H7 (cell line): ENCODE measurements at regions not wholly inside any gene's neighbourhood (a gene's known extent, or its start where the extent isn't known, plus 50 kb on each side); places are given as distances from the start of the nearest gene placed in this dataset.

Experiments
- DNase-seq: peaks from one replicate; pipeline ENCODE4 v3.0.0; 2012
- H3K27me3 ChIP-seq: 2 replicates; pipeline ENCODE4 v1.6.0; 2011; ENCODE audit warnings: mild to moderate bottlenecking, low read length; ENCODE audit not compliant: control insufficient read depth, insufficient read depth
- H3K36me3 ChIP-seq: replicated peaks from 2 replicates; pipeline ENCODE4 v1.5.1; 2011; ENCODE audit warnings: low read length; ENCODE audit not compliant: control insufficient read depth, insufficient read depth
- H3K4me3 ChIP-seq: 2 replicates; pipeline ENCODE4 v1.5.1; 2011; ENCODE audit warnings: low read depth, mild to moderate bottlenecking, control low read depth, low read length, moderate library complexity; ENCODE audit not compliant: insufficient read depth

- H3K27me3 ChIP-seq, result no peaks in the 10 kb centered on the region
- no peak overlapping the region for H3K4me3 ChIP-seq
- no peak for DNase-seq
- H3K36me3 ChIP-seq, result no peaks in the 10 kb centered on the region
Measured at GRCh38 chr16:86748652-86749051, 170.3 kb downstream of the FOXL1 start.

DNA sequence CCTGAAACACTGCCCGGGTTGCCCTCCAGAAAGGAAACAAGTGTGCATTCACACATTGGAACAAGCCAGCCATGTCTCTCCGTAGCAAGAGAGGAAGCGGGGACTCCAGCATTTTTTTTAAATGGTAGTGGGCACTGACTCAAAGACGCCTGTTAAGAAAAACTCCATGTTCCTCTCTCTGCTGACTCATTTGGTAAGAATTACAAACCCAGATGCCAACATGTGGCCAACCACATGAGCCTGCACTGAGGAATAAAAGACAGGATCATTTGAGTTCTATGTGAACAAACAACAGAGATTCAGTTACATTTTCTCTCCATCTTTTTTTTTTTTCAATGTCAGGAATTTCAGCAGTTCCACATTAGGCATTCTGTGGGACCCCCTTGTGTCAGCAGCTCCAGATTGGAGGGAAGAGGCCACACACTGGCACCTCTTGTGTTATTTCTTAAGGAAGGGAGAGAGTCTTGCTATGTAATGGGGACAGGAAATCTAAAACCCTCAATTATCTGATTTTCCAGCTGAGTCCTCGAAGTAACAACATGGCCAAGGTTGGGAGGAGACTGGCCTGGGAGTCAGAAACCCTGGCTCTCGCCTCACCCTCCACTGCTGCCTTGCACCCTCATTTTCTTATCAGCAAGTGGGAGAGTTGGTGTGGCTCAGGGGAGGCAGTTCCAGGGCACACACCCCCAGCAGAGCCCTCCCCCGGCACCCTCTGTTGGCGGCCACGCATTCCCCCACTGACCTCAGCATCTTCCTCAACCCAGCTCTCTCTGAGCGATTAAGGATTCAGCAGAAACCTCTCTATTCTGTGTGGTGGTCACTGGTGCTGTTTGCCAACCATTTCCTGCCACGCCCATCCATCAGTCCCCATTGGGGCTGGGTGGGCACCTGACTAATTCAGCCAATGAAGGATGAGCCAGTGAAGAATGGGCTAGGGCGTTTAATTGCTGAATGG lies 173.0 kb downstream of the FOXL1 start:
- Histone ChIP-seq H3K36me3 (no peaks in the 10 kb centered on the region), H3K4me3 (no peak overlapping the region), H3K27me3 (no peaks in the 10 kb centered on the region)
- peak; percentile 57 for DNase-seq

DNA sequence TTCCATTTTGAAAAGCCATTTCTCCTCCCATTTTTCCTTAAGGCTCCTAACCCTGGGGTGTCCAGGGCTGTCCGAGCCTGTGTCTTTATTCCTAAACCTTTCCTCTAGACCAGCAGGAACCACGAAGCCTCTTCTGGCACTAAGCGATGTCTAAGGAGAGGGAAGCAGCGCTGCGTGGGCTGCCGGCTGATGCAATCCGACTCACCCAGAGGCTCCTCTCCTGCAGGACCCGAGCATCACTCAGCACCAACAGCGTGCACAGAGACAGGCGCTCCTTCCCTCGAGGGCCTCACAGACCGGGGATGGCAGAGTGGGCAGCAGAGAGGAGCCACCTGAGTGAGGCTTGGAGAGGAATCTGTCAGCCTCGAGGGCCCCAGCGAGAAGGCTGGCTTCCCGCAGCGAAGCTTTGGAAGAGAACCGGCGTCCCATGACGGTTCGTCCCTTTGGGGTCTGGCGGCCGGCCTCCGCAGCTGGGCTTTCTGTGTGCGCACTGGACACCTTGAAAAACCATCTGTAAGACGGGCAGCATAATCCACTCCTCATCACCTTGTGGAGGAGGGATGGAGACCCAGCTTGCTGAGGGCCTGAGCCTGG lies 174.3 kb downstream of the FOXL1 start:
- no peaks in the 10 kb centered on the region for H3K36me3 ChIP-seq
- no peaks in the 10 kb centered on the region for H3K27me3 ChIP-seq
- DNase-seq, result peak; percentile 42
- no peak overlapping the region for H3K4me3 ChIP-seq

GRCh38 chr16:86753399-86753798 lies 175.1 kb downstream of the FOXL1 start:
- Histone ChIP-seq H3K36me3 (no peaks in the 10 kb centered on the region), H3K4me3 (no peak overlapping the region), H3K27me3 (no peaks in the 10 kb centered on the region)
- DNase-seq, result no peak

DNA sequence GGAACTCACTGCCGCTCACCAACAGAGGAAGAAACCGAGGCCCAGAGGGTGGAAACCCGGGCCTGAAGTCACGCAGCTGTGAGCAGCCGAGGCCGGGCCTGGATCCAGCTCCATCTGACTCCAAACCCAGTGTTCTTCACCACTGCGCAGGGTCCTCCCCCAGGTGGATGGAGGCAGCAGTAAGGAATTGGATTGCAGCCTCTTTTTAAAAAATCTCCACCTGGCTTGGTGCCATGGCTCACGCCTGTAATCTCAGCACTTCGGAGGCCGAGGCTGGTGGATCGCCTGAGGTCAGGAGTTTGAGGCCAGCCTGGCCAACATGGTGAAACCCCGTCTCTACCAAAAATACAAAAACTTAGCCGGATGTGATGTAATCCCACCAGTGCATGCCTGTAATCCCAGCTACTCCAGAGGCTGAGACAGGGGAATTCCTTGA lies 177.2 kb downstream of the FOXL1 start:
- Histone ChIP-seq H3K27me3 (no peaks in the 10 kb centered on the region), H3K36me3 (no peaks in the 10 kb centered on the region), H3K4me3 (no peak overlapping the region)
- no peak for DNase-seq

- H3K36me3 ChIP-seq, result no peaks in the 10 kb centered on the region
Measured at GRCh38 chr16:86756882-86757703, 178.7 kb downstream of the FOXL1 start.

GRCh38 chr16:86757704-86758040 lies 179.3 kb downstream of the FOXL1 start:
- no peaks in the 10 kb centered on the region; the same call in 1 of the 2 replicates for H3K27me3 ChIP-seq
- no peaks in the 10 kb centered on the region for H3K36me3 ChIP-seq
- H3K4me3 ChIP-seq, result no peak overlapping the region
- no peak for DNase-seq

More at GRCh38 chr16:86756882-86757703, 178.7 kb downstream of the FOXL1 start:
- H3K27me3 ChIP-seq, result no peaks in the 10 kb centered on the region
- no peak overlapping the region for H3K4me3 ChIP-seq
- no peak for DNase-seq

GRCh38 chr16:86758932-86759331 lies 180.6 kb downstream of the FOXL1 start:
- Histone ChIP-seq H3K4me3 (no peak overlapping the region), H3K27me3 (no peaks in the 10 kb centered on the region; the same call in 1 of the 2 replicates), H3K36me3 (no peaks in the 10 kb centered on the region)
- no peak for DNase-seq

- peak; percentile 91 for DNase-seq
- Histone ChIP-seq H3K36me3 (no peaks in the 10 kb centered on the region), H3K4me3 (no peak overlapping the region), H3K27me3 (no peaks in the 10 kb centered on the region; the same call in 1 of the 2 replicates)
Measured at GRCh38 chr16:86761111-86762031, 183.0 kb downstream of the FOXL1 start.

- Histone ChIP-seq H3K27me3 (no peaks in the 10 kb centered on the region; the same call in 1 of the 2 replicates), H3K4me3 (no peak overlapping the region), H3K36me3 (no peaks in the 10 kb centered on the region)
- no peak for DNase-seq
Measured at GRCh38 chr16:86762095-86762494, 183.7 kb downstream of the FOXL1 start.

DNA sequence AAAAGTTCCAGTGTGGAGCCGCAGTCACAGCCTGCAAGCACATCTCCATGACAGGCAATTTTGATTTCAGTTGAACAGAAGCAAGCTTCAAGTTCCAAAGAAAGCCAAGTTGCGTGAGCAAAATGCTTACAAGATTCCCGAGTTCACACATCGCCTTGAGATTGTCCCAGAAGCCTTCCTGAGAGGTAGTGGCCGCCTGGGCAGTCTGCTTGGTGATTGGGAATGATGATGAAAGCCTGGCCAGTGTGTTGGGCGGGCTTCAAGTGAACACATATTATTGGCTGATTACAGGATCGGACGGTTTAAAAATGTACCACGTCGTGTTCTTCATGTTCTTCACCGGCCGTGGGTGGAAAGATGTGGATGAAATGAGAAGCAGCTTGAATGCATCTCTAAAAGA lies 185.5 kb downstream of the FOXL1 start:
- H3K36me3 ChIP-seq, result no peaks in the 10 kb centered on the region
- no peak overlapping the region for H3K4me3 ChIP-seq
- no peaks in the 10 kb centered on the region; the same call in 1 of the 2 replicates for H3K27me3 ChIP-seq
- no peak for DNase-seq

DNA sequence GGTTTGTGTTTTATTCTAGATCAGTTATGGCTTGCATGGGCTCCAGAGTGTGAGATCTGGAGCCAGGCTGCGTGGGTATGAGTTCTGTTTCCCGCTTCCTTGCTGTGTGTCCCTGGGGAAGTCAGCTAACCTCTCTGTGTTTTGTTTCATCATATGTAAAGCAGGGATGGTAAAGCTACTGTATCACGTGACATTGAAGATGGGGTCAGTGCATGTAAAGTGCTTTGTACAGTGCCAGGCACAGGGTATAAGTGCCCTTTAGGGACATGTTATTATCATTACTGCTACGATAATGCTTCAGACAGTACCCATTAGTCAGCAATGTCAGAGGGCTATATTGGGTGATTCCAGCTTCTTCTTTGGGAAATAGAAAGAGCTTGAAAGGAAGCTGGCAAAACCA lies 186.2 kb downstream of the FOXL1 start:
- Histone ChIP-seq H3K27me3 (no peaks in the 10 kb centered on the region; the same call in 1 of the 2 replicates), H3K36me3 (no peaks in the 10 kb centered on the region), H3K4me3 (no peak overlapping the region)
- DNase-seq, result no peak

GRCh38 chr16:86765389-86766026 lies 187.2 kb downstream of the FOXL1 start:
- H3K36me3 ChIP-seq, result no peaks in the 10 kb centered on the region
- DNase-seq, result no peak

More at GRCh38 chr16:86765389-86766026, 187.2 kb downstream of the FOXL1 start:
- H3K4me3 ChIP-seq, result no peak overlapping the region
- H3K27me3 ChIP-seq, result no peaks in the 10 kb centered on the region; the same call in 1 of the 2 replicates
